ENCODE measurements at regions not wholly inside any gene's neighbourhood (a gene's known extent, or its start where the extent isn't known, plus 50 kb on each side); places are given as distances from the start of the nearest gene placed in this dataset.

DNA sequence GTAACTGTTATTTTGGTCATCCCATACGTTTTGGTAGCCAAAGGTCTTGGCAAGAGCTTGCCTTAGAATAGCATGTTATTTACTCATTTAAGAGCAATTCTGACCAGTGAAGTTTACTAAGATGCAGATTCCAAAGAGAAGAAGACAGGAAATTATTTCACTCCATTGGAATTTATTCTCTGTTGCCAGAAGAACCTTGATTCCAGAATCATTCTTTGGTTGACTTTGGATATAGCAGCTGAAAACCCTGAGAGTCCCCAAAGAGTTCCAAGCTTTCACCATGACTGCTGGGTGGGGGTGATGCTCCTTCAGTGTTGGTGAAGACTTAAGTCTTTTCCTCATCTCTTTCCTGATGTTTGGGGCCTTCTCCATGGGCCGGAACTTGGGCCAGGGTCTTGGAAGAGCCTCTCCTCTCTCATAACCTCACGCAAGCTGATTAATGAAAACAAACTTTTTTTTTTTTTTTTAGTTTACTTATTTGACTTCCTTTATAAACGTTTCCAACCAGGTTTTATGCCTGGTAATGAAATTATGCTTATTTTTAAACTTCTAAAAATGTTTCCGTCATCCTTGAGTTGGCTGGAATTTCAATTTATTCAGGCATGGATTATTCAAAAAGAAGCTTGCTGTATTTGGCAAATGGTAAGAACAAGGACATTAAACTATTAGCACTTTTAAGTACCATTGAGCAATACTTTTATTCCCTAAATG lies 192.0 kb downstream of the MTX2 start:
- H3K27ac ChIP-seq = peak overlapping the region in 6 of 10 donors; percentile 6 to 57 (median 36)
- TF ChIP-seq, protein P1, sequence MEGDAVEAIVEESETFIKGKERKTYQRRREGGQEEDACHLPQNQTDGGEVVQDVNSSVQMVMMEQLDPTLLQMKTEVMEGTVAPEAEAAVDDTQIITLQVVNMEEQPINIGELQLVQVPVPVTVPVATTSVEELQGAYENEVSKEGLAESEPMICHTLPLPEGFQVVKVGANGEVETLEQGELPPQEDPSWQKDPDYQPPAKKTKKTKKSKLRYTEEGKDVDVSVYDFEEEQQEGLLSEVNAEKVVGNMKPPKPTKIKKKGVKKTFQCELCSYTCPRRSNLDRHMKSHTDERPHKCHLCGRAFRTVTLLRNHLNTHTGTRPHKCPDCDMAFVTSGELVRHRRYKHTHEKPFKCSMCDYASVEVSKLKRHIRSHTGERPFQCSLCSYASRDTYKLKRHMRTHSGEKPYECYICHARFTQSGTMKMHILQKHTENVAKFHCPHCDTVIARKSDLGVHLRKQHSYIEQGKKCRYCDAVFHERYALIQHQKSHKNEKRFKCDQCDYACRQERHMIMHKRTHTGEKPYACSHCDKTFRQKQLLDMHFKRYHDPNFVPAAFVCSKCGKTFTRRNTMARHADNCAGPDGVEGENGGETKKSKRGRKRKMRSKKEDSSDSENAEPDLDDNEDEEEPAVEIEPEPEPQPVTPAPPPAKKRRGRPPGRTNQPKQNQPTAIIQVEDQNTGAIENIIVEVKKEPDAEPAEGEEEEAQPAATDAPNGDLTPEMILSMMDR (IDR thresholded peaks at IDR 0.05) = no peak
- H3K27me3 ChIP-seq = peaks cover 0 to 59% (median 20%) of the 10 kb centered on the region in 7 donors
- DNase-seq (peak in 1 of 2 donors; percentile 15), ATAC-seq (peak in 7 of 8 donors; percentile 37 to 75 (median 60))
- no peaks in the 10 kb centered on the region for H3K36me3 ChIP-seq
- H3K9me3 ChIP-seq = no peaks in the 10 kb centered on the region
- intact Hi-C loops (cut with DNase I) = loop anchor here in 1 of 10 donors (10.0 kb wide), 1 partner anchor 354 kb away; no protein-coding TSS in a partner anchor
- H3K4me3 ChIP-seq = no peak overlapping the region
- H3K4me1 ChIP-seq = peaks cover 0 to 24% (median 16%) of the 10 kb centered on the region in 9 donors
- 45 to 61% methylated on average over 5 of the region's 5 CpGs for WGBS, 2 donors

DNA sequence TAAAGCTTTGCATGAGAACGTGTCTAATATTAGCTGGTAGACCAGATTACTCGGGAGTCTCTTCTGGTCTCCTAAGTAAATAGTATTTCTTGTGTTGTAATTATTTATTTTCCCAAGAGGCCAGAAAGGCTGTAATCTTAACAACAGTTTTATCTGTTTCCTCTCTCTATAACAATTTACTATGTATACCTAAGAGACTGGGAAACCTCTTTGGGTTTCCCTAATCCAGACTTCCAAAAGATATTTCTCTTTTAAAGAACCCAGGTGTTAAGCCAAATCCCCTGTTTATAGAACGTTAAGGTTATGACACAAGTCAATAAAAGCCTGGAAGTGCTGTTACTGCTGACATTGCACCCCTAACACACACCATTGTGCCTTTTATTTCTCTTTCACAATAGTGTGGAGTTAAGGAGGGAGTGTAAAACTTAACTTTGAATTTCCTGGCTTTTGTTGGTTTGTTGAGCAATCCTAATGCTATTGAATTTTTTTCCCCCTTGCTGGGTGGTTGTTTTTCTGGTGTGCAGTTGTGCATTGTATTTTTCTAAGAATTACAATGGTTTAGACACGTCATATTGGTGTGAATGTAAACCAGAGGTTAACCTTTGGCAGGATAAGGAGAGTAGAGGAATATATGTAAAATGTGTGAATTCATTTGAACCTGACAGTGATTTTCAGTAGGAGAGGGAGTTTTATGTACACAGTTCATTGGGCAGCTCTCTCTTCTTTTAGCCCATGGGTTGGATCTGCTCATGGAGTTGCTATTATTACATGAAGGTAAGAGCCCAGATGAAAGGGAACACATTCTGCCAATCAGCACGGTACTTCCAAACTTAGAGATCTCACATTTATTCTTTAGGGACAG lies 192.8 kb downstream of the MTX2 start:
- TF ChIP-seq, protein P1 (IDR thresholded peaks at IDR 0.05) = no peak
- Histone ChIP-seq H3K27me3 (peaks cover 0 to 65% (median 27%) of the 10 kb centered on the region in 7 donors), H3K36me3 (no peaks in the 10 kb centered on the region), H3K9me3 (no peaks in the 10 kb centered on the region), H3K4me1 (peaks cover 0 to 21% (median 16%) of the 10 kb centered on the region in 9 donors), H3K4me3 (no peak overlapping the region), H3K27ac (peak overlapping the region in 4 of 10 donors; percentile 6 to 57 (median 40))
- 50 to 51% methylated on average over 5 of the region's 5 CpGs for WGBS, 2 donors
- intact Hi-C loops (cut with DNase I) = loop anchor here in 1 of 10 donors (10.0 kb wide), 1 partner anchor 353 kb away; no protein-coding TSS in a partner anchor
- no peak for DNase-seq
- ATAC-seq = peak in 4 of 8 donors; percentile 33 to 52 (median 42)

DNA sequence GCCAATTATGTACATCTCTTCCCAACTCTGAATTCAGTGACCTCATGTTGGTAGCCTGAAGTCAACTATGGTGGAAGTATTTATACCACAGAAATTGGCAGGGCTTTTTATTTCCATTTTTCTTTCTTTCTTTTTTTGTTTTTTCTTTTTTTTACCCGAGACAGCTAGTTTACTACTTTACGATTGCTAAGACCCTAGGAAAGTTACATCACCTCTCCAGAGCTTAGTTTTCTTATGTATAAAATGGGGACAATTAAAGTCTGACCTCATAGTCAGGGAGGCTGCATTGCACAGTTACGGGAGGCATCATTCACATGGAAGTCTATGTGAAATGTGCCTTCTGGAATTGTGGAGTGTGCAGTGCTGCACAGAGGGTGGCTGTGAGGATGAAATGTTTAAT lies 194.3 kb downstream of the MTX2 start:
- no peak overlapping the region for H3K4me3 ChIP-seq
- H3K27ac ChIP-seq = no peak overlapping the region
- TF ChIP-seq, protein P1 (IDR thresholded peaks at IDR 0.05) = no peak
- intact Hi-C loops (cut with DNase I) = loop anchor here in 1 of 10 donors (10.0 kb wide), 1 partner anchor 351 kb away; no protein-coding TSS in a partner anchor
- H3K4me1 ChIP-seq = peaks cover 0 to 21% (median 16%) of the 10 kb centered on the region in 9 donors
- H3K27me3 ChIP-seq = peaks cover 0 to 61% (median 27%) of the 10 kb centered on the region in 7 donors
- no peaks in the 10 kb centered on the region for H3K36me3 ChIP-seq
- no peaks in the 10 kb centered on the region for H3K9me3 ChIP-seq
- DNase-seq (no peak), ATAC-seq (no peak)
- 93 to 96% methylated on average over 3 of the region's 3 CpGs for WGBS, 2 donors

DNA sequence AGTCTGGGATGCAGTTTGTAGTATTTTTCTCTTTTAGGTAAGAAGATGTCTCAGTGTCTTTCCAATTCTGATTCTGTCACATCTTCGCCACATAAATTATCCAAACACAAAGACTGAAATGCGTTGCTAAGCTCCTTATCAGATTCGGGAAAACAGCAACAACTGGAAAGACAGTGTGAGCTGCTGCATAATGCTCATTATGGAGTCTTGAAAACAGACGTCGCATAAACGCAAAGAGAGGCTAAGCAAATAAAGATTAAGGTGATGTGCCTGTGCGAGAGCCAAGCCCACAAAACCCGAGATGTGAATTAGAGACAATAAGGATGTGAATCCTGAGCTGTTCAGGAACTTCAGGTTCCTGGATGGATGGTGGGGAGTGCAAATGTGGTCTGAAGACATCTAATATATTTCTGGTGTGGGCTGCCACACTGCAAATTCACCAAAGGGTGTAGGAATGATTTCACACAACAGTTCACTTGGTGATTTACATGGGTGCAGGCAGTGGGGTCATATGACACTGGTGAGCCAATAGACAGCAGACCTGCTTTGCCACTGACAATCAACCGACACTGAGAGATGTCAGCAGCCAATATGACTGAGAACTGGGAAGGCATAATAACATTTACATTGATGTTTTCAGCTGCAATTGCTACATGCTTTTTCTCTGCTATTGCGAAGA lies 195.8 kb downstream of the MTX2 start:
- Histone ChIP-seq H3K9me3 (no peaks in the 10 kb centered on the region), H3K4me1 (peaks cover 0 to 21% (median 16%) of the 10 kb centered on the region in 9 donors), H3K4me3 (no peak overlapping the region), H3K36me3 (no peaks in the 10 kb centered on the region), H3K27me3 (peaks cover 0 to 55% (median 18%) of the 10 kb centered on the region in 7 donors), H3K27ac (no peak overlapping the region)
- DNase-seq (no peak), ATAC-seq (no peak)
- 71 to 75% methylated on average over 10 of the region's 10 CpGs for WGBS, 2 donors
- TF ChIP-seq, protein P1 (IDR thresholded peaks at IDR 0.05) = no peak
- intact Hi-C loops (cut with DNase I) = loop anchor here in 1 of 10 donors (10.0 kb wide), 1 partner anchor 350 kb away; no protein-coding TSS in a partner anchor

Measured in heart right ventricle (tissue), 16 donors.